GM12864 (cell line): ENCODE measurements at regions not wholly inside any gene's neighbourhood (a gene's known extent, or its start where the extent isn't known, plus 50 kb on each side); places are given as distances from the start of the nearest gene placed in this dataset.

ENCODE experiments used
- DNase-seq: peaks from one replicate; pipeline ENCODE4 v3.0.0-alpha.2; 2011; ENCODE audit warnings: low read depth
- H3K4me3 ChIP-seq: 2 replicates; pipeline ENCODE4 v1.5.1; 2011; ENCODE audit warnings: mild to moderate bottlenecking, low read depth, low read length, control low read depth
- CTCF ChIP-seq: IDR thresholded peaks from 2 replicates; pipeline ENCODE4 v1.5.1; 2011; ENCODE audit warnings: low read depth, mild to moderate bottlenecking, moderate library complexity, low read length, control low read depth, inconsistent platforms; ENCODE audit errors: missing control alignments

GRCh38 chr9:108691614-108692013 lies 164.2 kb downstream of the ACTL7B start:
- no peak overlapping the region for H3K4me3 ChIP-seq
- no peak for TF ChIP-seq CTCF
- no peak for DNase-seq

DNA sequence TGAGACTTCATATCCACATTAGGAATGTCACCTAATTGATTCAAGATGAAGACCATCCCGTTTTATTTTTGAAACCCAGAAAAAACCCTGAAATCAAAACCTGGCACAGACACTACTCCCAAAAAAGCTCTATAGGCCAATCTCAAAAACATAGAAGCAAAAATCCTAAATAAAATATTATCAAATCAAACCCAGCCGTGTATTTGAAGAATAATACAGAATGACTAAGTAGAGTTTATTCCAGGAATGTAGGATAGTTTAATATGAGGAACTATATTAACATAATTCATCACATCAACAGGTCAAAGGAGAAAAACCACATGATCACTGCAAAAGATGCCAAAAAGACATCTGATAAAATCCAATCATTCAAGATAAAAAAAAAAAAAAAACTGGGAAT lies 167.1 kb downstream of the ACTL7B start:
- H3K4me3 ChIP-seq = no peak overlapping the region
- DNase-seq = no peak

GRCh38 chr9:108688051-108688450 lies 167.7 kb downstream of the ACTL7B start:
- no peak for TF ChIP-seq CTCF
- DNase-seq = no peak
- no peak overlapping the region for H3K4me3 ChIP-seq

More for the DNA sequence above, 167.1 kb downstream of the ACTL7B start:
- TF ChIP-seq CTCF = no peak

DNA sequence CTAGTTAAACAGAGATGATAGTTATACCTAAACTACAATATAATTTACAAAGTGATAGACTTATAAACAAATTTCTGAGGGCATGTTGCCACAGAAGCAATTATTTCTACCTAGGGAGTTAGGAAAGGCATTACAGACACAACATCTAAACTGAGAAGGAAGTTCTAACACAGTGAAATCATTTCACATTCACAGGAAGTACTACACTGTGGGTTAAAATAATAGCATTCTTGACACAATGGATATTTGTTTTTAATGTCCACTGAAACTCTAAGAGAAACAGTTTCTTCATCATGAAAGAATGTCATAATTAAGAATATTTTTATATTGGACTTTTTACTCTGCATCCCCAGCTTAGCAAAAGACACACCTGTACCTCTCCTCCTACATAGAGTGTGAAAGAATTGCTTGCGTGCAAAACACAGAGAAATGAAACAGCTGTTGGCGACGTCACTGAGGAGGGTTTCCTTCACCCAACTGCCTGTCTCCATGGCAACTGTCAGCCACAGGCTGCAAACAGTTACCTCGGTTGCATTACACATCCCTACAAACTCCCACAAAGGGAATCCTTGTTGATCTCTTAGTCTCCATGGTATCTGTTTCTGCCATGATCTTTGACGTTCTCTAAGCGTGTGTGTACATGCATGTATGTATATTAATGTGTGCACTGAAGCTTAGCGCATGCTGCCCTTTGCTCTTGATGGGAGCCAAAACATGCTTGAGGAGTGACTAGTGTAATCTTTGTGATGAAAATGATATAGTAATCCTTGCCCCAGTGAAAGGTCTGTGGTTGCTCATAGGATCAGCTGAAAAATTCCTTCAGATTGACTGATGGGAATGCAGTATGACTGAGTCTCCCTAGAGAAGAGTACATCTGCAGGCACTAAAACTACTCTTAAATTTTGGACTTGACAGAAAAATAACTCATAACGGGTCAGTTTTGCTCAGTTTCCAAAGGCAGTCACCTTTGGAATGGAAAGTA lies 168.5 kb downstream of the ACTL7B start:
- H3K4me3 ChIP-seq = no peak overlapping the region
- TF ChIP-seq CTCF = no peak
- DNase-seq = no peak

GRCh38 chr9:108684288-108685025 lies 171.3 kb downstream of the ACTL7B start:
- H3K4me3 ChIP-seq = no peak overlapping the region
- DNase-seq = no peak
- TF ChIP-seq CTCF = no peak

DNA sequence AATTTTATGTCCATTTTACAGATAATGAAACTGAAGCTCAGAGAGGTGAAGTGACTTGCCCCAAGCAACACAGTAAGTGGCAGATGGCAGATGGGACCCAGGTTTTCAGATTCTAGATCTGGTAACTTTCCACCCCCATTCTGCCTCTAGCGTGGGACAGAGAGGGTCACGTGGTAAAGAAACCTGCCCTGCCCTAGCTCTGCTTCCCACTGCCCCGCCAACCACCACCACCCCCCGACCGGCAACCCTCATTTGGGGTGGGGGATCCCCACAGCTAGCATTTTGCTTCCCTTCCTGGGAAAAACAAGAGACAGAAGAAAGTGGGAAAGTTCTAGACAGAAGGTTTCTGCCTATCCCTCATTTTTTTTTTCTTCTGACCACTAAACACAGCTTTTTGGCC lies 172.5 kb downstream of the ACTL7B start:
- DNase-seq = no peak
- TF ChIP-seq CTCF = no peak
- H3K4me3 ChIP-seq = no peak overlapping the region
